GM18870 (cell line): ENCODE measurements at regions not wholly inside any gene's neighbourhood (a gene's known extent, or its start where the extent isn't known, plus 50 kb on each side); places are given as distances from the start of the nearest gene placed in this dataset.
"Not testable (repeated sequence)": the region's sequence is repeated elsewhere in the genome, so short reads cannot be mapped to it uniquely, and the experiment has no call there.

ENCODE experiments used
- ATAC-seq: cut with Tn5 transposase; IDR thresholded peaks from one replicate; pipeline ENCODE4 v1.9.1; 2021; ENCODE audit warnings: moderate library complexity; ENCODE audit not compliant: unreplicated experiment

GRCh38 chr7:10533429-10533828, 440.2 kb upstream of the PHF14 start:
- not testable (repeated sequence) for ATAC-seq

- ATAC-seq, result no peak
These were observed 437.1 kb upstream of the PHF14 start for GRCh38 chr7:10536561-10536960.

- no peak for ATAC-seq
These were observed 435.9 kb upstream of the PHF14 start for GRCh38 chr7:10537764-10538163.

DNA sequence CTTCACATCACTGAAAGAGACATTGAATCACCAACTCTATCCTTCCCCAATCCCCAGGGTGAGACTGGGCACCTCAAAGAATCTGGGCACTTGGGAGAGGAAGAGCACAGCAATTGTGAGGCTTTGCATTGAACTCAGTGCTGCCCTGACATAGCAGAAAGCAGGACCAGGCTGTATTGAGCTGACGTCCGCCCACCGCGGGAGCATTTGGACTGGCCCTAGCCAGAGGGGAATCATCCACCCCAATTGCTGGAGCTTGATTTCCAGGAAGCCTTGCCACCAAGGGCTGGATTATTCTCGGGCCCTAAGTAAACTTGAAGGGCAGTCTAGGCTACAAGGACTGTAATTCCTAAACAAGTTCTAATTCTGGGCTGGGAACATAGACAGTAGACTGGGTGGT, 416.3 kb upstream of the PHF14 start:
- no peak for ATAC-seq

DNA sequence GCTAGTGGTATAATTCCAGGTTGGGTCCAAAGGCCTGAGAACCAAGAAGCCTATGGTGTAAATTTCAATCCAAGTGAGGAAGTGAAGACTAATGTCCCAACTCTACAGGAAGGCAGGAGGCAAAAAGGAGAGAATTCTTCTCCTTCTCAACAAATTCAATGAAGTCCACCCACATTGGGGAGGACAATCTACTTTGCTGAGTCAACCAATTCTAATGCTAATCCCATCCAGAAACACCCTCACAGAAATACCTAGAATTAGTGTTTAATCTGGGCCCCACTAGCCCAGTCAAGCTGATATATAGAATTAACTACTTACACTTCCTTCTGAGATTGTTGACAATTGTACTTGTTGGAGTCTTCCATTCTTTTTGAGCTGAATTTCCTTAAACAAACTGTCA, 413.2 kb upstream of the PHF14 start:
- no peak for ATAC-seq

GRCh38 chr7:10568891-10569290, 404.8 kb upstream of the PHF14 start:
- no peak for ATAC-seq

DNA sequence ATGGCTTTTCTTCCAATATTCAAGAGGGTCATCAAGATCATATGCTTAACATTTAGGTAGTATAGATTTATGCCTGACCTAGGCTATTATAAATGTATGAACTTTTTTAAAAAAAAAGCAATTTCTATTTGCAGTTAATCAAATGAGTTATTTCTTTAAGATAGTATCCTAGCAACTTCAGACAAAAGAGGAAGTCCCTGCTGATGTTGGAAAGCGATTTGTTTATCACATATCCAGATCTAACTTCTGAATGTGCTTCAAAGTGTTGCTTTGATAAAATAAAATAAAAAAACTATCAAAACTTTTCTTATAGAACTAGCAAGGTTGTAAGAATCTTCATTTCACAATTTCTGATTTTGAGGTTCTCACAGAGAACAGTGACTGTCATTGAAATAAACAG, 401.9 kb upstream of the PHF14 start:
- ATAC-seq, result no peak

DNA sequence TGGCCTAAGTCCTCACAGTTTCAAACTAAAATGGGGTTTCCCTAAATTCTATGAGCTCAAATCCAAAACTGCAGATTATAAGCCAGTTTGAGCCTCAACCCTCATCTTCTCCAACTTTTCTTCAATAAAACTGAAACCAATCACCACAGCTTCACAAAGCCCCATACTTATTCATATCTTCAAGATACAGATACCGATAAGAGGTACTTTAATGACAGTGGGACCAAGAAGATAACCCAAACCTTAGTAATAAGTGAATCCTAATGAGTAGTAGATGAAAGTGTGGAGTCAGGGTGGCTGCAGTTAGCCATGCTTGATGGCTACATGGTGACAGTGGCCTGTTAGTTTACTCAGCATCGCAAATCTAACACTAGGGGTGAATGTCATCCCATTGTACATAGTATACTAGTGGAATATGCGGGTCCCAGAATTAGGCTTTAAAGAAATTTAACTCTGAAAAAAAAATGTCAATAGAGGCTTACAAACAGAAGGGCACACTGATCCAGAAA, 395.8 kb upstream of the PHF14 start:
- ATAC-seq, result no peak

GRCh38 chr7:10579561-10579960, 394.1 kb upstream of the PHF14 start:
- no peak for ATAC-seq

GRCh38 chr7:10584886-10585285, 388.8 kb upstream of the PHF14 start:
- ATAC-seq, result no peak

GRCh38 chr7:10588084-10588483, 385.6 kb upstream of the PHF14 start:
- ATAC-seq, result no peak

GRCh38 chr7:10592604-10593003, 381.1 kb upstream of the PHF14 start:
- no peak for ATAC-seq

DNA sequence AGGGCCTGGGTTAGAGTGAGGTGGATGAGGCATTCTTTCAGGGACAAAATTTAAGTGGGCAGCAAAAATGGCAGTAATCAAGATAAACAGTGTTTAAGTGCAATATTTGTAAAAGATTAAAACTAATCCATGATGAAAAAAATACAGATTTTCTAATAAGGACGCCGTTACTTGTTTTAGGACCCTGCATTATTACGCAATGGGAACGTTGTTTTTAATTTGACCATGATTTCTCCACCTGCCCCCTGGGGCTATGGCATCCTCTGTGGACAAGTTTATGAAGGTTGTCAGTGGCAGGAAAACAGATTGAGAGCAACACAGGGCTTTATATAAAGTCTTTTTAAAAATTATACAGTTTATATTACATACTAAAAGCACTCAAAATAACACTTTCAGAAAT, 380.6 kb upstream of the PHF14 start:
- ATAC-seq, result no peak

DNA sequence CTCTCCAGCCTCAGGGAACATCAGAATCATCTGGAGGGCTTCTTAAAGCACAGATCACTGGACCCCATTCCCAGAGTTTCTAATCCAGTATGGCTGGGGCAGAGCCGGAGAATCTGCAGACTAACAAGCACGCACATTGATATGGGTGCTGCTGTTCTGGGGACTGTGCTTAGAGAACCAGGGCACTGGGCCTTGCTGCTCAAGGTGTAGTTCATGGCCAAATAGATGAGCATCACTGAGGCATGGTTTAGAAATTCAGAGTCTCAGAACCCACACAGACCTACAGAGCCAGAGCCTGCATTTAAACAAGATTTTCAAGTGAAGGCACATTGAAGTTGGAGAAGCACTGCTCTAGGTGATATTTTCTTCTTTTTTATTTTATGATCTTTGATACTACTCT, 376.8 kb upstream of the PHF14 start:
- ATAC-seq, result no peak

DNA sequence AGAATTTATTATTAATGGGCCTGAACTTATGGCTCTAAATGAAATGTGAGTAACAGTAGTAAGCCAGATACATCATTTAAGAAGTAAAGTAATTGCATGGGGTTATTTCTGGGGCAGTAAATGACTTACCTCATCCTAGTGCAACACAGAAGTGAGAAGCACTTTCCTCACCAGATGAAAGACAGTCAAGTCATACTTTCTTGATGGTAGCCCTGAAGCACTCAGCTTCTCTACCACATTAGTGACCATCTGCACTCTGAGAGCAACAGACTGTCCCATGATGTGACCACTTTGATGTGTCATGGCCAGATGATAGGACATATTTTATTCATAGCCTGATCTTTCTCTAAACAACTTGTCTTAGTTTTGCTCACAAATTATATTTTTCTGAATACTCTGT, 369.5 kb upstream of the PHF14 start:
- no peak for ATAC-seq

- no peak for ATAC-seq
These were observed 360.7 kb upstream of the PHF14 start for GRCh38 chr7:10612950-10613349.

- no peak for ATAC-seq
These were observed 354.7 kb upstream of the PHF14 start for GRCh38 chr7:10618953-10619352.

DNA sequence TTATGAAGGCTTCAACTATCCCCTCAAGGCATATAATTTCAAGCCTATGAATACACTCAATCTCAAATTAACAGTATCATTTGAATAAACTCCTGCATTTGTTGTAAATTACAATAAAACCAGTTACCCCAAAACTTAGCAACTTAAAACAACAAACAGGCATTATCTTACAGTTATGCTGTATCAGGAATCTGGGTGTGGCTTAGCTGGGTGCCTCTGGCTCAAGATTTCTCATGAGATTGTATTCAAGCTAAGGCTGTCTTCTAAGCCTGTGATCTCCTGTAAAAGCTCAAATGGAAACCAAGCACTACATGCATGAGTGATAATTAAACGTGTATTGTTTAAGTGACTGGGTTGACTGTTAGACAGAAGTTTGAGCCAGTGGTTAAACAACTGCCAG, 341.0 kb upstream of the PHF14 start:
- ATAC-seq, result no peak

GRCh38 chr7:10634239-10634638, 339.4 kb upstream of the PHF14 start:
- no peak for ATAC-seq

DNA sequence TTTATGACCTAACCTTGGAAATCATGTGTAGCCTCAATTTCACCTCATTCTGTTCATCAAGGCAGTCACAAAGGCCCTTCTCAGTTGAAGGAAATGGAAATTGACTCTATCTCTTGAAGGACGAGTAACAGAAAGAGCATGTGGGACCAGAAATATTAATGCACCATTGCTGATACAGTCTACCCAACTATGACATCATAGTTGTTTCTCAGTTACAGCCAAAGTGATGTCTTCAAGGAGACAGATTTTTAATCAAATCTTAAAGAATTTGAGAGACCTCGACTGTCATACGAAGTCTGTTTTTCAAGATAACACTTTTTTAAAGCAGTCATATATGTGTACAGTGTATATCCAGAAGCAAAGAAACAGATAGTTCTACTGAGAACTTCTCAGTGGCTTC, 335.7 kb upstream of the PHF14 start:
- no peak for ATAC-seq

GRCh38 chr7:10643545-10643944, 330.1 kb upstream of the PHF14 start:
- no peak for ATAC-seq

DNA sequence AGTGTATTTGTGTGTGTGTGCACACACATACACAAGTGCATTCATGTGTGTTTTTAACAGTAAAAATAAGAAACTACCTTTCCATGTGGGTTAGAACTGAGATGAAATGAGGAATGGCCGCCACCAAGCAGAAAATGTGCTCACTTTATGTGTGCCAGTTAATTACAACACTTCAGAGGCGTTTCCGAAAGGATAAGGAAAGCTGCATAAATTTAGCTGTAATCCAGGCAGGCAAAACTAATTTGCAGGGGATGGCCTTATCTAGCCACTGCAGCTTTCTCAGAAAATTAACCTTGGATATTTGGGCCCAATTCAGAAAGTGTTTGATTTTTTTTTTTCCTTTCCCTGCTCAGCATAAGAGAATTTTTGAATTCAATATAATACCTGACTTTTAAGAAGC, 328.8 kb upstream of the PHF14 start:
- ATAC-seq, result no peak

DNA sequence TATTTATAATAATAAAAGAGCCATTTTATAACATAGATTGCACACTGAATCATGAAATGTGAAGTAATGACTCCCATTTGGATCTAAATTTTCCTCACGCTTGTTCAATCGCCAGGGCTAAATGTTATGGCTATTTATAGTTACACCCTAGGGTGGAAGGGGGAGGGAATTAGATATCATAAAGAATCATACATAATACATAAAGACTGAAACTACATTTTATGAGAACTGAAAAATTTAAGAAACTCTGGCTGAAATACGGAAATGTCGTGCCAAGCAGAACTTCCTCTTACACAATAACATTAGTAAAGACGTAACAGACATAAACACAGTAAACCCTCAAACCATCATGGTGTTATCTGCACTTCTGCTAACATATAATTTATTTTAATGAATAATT, 327.5 kb upstream of the PHF14 start:
- no peak for ATAC-seq

DNA sequence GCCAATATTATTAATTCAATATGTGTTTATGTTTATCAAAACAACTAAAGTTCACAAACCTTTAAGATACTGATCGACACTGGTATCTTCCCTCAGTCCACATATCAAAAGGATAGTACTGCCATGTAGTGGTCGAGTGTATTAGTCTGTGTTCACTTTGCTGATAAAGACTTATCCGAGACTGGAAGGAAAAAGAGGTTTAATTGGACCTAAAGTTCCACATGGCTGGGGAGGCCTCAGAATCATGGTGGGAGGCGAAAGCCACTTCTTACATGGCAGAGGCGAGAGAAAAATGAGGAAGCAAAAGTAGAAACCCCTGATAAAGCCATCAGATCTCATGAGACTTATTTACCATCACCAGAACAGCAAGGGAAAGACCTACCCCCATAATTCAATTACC, 325.4 kb upstream of the PHF14 start:
- ATAC-seq, result no peak
